Mucosa of stomach (tissue), 1 donor: ENCODE measurements at regions not wholly inside any gene's neighbourhood (a gene's known extent, or its start where the extent isn't known, plus 50 kb on each side); places are given as distances from the start of the nearest gene placed in this dataset.

Source experiments
- H3K27me3 ChIP-seq: one replicate; pipeline ENCODE4 v1.7.0; 2013; ENCODE audit warnings: mild to moderate bottlenecking, low read length; ENCODE audit not compliant: control insufficient read depth, insufficient read depth
- H3K36me3 ChIP-seq: one replicate; pipeline ENCODE4 v1.7.0; 2013; ENCODE audit warnings: low read length; ENCODE audit not compliant: control insufficient read depth, insufficient read depth
- H3K4me1 ChIP-seq: one replicate; pipeline ENCODE4 v1.7.0; 2013; ENCODE audit warnings: mild to moderate bottlenecking, low read length; ENCODE audit not compliant: control insufficient read depth, insufficient read depth
- H3K4me3 ChIP-seq: one replicate; pipeline ENCODE4 v1.7.0; 2013; ENCODE audit warnings: low read length
- H3K9ac ChIP-seq: one replicate; pipeline ENCODE4 v1.7.0; 2013; ENCODE audit warnings: mild to moderate bottlenecking, low read length, moderate library complexity
- H3K9me3 ChIP-seq: one replicate; pipeline ENCODE4 v1.7.0; 2013; ENCODE audit warnings: mild to moderate bottlenecking, low read length, moderate library complexity; ENCODE audit not compliant: control insufficient read depth
- donor health status: Pancreatic carcinoma.

DNA sequence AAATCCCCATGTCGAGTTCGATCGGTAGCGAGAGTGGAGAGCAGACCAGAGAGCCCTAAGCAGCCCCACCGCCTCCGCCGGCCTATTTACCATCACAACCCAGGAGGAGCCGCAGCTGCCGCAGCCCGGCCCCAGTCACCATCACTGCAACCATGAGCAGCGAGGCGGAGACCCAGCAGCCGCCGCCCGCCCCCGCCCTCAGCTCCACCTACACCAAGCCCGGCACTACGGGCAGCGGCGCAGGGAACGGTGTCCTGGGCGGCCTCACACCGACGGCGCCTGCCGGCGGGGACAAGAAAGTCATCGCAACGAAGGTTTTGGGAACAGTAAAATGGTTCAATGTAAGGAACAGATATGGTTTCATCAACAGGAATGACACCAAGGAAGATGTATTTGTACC is 89.5 kb upstream of the TPM1 start:
- Histone ChIP-seq H3K9ac (no peak overlapping the region), H3K36me3 (no peaks in the 10 kb centered on the region), H3K9me3 (no peaks in the 10 kb centered on the region), H3K4me3 (no peak overlapping the region), H3K4me1 (no peaks in the 10 kb centered on the region), H3K27me3 (peaks cover 26% of the 10 kb centered on the region)

DNA sequence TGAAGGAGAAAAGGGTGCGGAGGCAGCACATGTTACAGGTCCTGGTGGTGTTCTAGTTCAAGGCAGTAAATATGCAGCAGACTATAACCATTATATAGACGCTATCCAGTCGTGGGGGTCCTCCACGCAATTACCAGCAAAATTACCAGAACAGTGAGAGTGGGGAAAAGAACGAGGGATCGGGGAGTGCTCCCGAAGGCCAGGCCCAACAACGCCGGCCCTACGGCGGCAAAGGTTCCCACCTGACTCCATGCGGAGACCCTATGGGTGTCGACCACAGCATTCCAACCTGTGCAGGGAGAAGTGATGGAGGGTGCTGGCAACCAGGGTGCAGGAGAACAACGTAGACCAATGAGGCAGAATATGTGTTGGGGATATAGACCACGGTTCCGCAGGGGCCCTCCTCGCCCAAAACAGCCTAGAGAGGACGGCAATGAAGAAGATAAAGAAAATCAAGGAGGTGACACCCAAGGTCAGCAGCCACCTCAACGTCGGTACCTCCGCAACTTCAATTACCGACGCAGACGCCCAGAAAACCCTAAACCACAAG is 89.0 kb upstream of the TPM1 start:
- Histone ChIP-seq H3K9ac (no peak overlapping the region), H3K9me3 (no peaks in the 10 kb centered on the region), H3K4me3 (no peak overlapping the region), H3K4me1 (no peaks in the 10 kb centered on the region), H3K27me3 (peaks cover 26% of the 10 kb centered on the region), H3K36me3 (no peaks in the 10 kb centered on the region)

DNA sequence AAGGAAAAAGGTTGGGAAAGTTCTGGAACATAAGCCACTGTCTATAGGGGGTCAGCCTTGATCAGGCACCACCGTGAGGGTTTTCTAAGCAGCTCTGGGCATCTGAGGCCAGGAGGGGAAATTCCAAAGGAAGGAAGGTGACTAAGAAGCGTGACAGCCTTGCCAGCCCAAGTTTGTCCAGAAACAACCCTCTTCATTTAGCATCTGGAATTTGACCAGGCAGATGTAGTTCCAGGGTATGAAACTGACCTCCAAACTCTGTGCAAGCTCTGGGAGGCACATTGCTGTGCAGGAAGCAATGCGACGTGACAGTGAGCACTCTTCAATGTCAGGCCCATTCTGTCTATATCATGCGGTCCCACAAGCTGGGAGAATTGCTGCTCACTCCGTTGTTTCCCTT is 85.4 kb upstream of the TPM1 start:
- Histone ChIP-seq H3K4me1 (no peaks in the 10 kb centered on the region), H3K4me3 (no peak overlapping the region), H3K27me3 (peaks cover 10% of the 10 kb centered on the region), H3K9ac (no peak overlapping the region), H3K36me3 (no peaks in the 10 kb centered on the region), H3K9me3 (no peaks in the 10 kb centered on the region)

DNA sequence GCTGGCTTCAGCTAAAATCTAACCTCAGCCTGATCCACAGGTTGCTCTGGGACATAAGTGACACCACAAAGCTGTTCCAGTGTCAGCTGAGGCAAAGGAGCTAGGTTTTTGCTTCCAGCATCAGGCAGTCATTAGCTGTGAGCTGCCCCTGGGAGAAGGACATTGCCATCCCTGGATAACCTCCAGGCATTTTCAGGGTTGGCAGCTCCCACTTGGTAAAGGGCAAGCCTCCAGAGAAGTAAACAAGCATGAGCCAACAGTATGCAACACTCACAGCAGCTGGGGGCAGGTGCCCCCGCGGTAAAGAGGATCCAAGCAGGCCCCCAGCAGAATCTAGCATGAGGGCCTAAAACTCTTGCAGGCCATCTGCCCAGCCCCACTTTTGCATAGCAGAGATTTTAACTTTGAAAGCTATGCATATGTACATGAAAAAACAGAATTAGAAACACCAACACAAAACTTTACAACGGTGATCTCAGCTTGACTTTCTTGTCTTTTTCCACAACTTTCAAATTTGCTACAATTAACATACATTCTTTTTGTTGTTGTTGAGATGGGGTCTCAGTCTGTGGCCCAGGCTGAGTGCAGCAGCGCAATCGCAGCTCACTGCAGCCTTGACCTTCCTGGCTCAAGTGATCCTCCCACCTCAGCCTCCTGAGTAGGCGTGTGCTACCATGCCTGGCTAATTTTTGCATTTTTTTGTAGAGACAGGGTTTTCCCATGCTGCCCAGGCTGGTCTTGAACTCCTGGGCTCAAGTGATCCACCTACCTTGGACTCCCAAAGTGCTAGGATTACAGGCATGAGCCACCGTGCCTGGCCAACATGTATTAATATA is 83.8 kb upstream of the TPM1 start:
- Histone ChIP-seq H3K27me3 (no peaks in the 10 kb centered on the region), H3K36me3 (no peaks in the 10 kb centered on the region), H3K4me1 (no peaks in the 10 kb centered on the region), H3K4me3 (no peak overlapping the region), H3K9me3 (no peaks in the 10 kb centered on the region), H3K9ac (no peak overlapping the region)

DNA sequence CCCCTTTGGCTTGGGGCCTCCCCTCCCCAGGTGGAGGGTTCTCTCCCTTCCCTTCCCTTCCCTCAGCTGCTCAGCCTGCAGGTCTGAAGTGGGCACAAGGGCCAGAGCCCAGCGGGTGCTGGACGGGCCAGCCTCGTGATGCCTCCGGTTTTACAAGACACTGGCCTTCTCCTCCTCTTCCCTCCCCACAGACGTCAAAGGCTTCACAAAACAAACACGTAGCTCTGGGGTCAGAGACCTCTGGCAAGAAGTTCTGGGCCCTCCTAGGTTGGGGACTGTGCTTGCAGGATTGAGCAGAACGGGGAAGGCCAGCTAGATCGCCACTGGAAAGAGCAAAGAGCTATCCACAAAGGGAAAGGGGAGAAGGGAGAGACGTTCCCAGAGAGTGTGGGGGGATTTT is 81.4 kb upstream of the TPM1 start:
- no peak overlapping the region for H3K4me3 ChIP-seq
- H3K27me3 ChIP-seq, result no peaks in the 10 kb centered on the region
- no peaks in the 10 kb centered on the region for H3K36me3 ChIP-seq
- no peaks in the 10 kb centered on the region for H3K9me3 ChIP-seq
- H3K4me1 ChIP-seq, result no peaks in the 10 kb centered on the region
- H3K9ac ChIP-seq, result no peak overlapping the region

DNA sequence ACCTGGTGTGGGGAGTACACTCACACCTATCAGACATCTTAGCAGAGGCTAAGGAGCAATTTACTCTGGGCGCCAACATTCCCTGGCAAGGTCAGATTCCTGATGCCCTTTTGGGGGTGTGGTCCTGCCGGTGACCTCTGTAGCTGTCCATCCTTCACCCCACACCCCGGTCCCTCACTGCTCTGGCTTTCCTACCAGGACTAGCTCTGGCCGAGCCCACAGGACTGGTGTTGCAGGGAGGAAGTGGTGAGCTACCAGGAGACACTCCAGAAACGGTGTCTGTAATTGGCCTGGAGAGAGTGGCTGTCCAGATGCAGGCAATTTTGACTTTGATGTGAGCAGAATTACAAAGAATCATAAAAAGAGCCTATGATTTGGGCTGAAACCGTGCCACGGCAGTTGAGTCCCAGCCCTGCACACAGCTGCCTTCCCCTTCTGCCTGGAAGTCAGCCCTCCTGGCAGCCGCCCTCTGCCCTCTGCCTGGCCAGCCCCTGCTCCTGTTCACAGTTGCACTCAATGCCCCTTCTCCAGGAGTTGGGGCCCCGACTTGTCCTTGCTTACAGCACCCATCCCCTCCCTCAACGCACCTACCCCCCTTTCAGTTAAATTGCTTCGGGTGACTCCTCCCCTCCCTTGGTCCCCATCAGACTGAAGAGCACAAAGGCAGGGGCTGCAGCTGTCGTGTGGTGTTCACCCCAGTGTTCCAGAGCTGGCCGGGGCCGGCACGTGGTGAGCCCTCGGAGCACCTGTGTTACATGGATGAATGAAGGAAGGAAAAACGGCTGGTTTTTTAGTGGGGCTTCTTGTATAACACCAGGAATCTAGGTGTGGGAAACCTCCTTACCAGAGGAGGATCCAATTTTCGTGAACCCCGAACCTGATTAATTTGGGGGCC is 80.2 kb upstream of the TPM1 start:
- Histone ChIP-seq H3K36me3 (no peaks in the 10 kb centered on the region), H3K4me3 (no peak overlapping the region), H3K9me3 (no peaks in the 10 kb centered on the region), H3K27me3 (no peaks in the 10 kb centered on the region), H3K4me1 (no peaks in the 10 kb centered on the region), H3K9ac (no peak overlapping the region)

DNA sequence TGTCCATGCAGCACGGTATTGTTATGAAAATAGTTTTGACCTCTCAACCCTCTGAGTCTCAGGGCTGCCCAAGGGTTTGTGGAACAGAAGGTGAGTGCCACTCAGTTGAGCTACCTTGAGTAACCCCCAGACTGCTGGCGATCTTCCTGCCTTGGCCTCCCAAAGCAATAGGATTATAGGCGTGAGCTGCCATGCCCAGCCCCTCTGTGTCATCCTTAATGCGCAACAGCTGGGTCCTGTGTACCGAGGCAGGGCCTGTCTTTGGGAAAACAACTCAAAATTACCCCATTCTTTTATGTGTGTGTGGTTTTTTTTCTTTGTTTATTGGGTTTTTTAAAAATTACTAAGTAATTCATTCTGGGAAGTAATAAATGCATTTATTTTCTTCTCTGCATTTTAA is 78.3 kb upstream of the TPM1 start:
- Histone ChIP-seq H3K36me3 (no peaks in the 10 kb centered on the region), H3K27me3 (no peaks in the 10 kb centered on the region), H3K9ac (no peak overlapping the region), H3K9me3 (no peaks in the 10 kb centered on the region), H3K4me1 (no peaks in the 10 kb centered on the region), H3K4me3 (no peak overlapping the region)

DNA sequence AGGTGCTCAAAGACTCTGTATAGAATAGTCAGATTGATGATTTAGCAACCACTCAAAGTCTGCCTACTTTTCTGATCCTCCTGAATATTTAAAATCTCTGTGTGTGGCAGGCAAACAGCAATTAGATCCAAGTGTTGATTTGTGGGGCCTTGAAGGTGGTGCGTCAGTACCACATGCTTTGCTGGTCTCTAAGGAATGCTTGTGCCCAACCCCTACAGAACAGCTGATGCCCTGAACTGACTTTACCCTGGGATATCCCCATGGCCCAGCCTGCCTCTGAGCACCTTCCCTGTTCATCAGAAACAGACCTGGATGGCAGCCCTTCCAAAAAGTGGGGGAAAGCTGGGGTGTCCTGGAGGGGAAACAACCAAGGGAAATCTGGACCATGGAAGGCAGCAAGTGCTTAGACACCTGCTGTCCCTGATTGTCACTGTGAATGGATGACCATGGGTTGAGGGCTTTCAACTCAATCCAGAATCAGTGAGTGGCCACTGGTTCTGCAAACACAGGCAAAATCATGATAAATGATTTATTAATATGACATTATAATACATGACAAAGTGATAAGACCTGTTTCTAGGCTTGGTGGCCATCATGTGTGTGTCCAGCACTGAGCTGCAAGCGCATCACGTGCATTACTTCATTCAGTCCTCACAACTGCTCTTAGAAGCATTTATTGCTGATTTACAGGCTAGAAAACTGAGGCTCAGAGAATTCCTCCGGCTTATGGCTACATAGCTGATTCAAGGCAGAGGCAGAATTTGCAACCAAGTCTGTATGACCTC is 76.1 kb upstream of the TPM1 start:
- no peak overlapping the region for H3K9ac ChIP-seq
- no peak overlapping the region for H3K4me3 ChIP-seq
- H3K9me3 ChIP-seq, result no peaks in the 10 kb centered on the region
- H3K36me3 ChIP-seq, result no peaks in the 10 kb centered on the region
- no peaks in the 10 kb centered on the region for H3K27me3 ChIP-seq
- H3K4me1 ChIP-seq, result no peaks in the 10 kb centered on the region

DNA sequence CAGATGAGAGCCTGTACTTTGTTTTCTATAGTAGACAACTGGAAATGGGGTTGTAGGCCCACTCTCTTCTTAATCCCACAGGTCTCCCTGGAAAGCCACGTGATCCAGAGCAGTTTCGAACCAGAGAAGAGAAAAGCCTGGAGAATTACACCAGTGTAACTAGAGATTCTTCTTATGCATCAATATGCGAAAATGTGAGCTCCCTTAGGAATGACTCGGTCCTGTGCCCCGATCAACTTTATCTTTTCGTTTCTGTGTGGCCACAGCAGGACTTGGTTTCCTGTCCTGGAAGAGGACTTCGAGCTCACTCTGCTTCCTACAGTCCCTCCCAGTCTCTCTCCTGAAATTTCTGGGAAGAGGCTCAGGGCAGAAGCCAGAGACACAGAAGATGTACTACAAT is 73.8 kb upstream of the TPM1 start:
- H3K4me1 ChIP-seq, result no peaks in the 10 kb centered on the region
- H3K27me3 ChIP-seq, result no peaks in the 10 kb centered on the region
- no peaks in the 10 kb centered on the region for H3K9me3 ChIP-seq
- H3K36me3 ChIP-seq, result no peaks in the 10 kb centered on the region
- no peak overlapping the region for H3K9ac ChIP-seq
- H3K4me3 ChIP-seq, result no peak overlapping the region

DNA sequence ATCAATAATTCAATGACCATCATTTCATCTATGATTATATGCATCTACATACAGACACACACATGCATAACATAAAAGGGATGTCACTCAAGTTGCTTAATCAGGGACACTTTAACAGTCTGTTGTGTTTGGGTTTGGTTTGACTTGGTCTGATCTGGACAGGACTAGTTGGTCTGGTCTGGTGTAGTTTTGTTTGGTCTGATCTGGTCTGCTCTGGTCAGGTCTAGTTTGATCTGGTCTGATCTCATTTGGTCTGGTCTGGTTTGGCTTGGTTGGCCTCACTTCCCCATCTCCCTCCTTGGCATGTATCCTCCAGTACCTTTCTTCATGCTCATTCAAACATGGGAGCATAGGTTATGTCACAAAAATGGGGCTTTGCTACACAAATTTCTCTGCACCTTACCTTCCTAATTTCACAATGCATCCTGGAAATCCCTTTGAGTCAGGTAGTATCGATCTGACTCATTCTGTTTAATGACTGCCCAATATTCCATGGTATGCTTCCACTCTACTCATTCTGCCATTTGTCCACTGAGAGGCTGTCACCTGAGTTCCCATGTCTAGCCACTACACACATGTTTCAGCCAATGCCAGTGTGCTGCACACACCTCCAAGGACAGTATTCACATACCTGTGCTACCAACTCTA is 73.0 kb upstream of the TPM1 start:
- Histone ChIP-seq H3K9ac (no peak overlapping the region), H3K4me1 (no peaks in the 10 kb centered on the region), H3K4me3 (no peak overlapping the region), H3K36me3 (no peaks in the 10 kb centered on the region), H3K9me3 (no peaks in the 10 kb centered on the region), H3K27me3 (no peaks in the 10 kb centered on the region)

DNA sequence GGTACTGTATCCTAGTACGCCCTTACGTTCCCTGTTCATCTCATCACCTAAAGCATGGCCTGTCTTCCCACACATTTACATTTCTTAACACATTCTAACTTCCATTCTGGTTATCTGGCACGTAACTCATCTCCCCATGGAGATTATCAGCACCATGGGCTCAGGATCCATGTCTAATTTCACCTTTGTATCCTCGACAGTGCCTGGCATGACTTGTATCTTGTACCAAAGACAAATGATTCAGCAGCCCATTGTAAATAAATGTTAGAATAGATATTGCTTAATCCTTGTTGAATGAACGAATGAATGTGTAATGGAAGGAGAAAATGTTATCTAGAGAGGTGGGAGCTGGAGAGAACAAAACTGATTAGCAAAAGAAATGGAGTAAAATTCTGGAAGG is 69.7 kb upstream of the TPM1 start:
- Histone ChIP-seq H3K36me3 (no peaks in the 10 kb centered on the region), H3K27me3 (no peaks in the 10 kb centered on the region), H3K9me3 (no peaks in the 10 kb centered on the region), H3K9ac (no peak overlapping the region), H3K4me3 (no peak overlapping the region), H3K4me1 (no peaks in the 10 kb centered on the region)
